ENCODE measurements at regions not wholly inside any gene's neighbourhood (a gene's known extent, or its start where the extent isn't known, plus 50 kb on each side); places are given as distances from the start of the nearest gene placed in this dataset.

DNA sequence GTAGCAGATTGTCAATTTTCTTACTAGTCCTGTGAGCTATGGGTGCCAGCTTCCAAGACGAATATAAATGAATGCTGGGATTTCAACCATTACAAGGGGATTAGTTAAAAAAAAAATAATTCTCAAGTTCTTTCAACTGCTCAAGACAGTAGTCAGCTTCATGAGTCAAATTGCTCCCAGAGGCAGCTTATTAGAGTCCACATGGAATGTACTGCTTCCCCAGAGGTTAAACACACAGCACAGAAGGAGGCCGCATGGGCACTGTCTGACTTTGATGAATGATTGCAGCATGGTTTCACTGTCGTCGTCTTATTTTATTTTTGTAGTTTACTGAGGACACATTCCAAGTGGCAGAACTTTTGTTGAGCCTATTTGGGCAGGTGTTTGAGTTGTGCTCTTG lies 563.2 kb downstream of the TMEM135 start:
- no peak for TF ChIP-seq POLR2A (IDR thresholded peaks at IDR 0.05; ENCODE audit: low read length)
- no peak for TF ChIP-seq GATA1 (IDR thresholded peaks at IDR 0.05; ENCODE audit: low read depth, low read length)

Measured in erythroblast (primary cell).